ENCODE measurements at regions not wholly inside any gene's neighbourhood (a gene's known extent, or its start where the extent isn't known, plus 50 kb on each side); places are given as distances from the start of the nearest gene placed in this dataset.

DNA sequence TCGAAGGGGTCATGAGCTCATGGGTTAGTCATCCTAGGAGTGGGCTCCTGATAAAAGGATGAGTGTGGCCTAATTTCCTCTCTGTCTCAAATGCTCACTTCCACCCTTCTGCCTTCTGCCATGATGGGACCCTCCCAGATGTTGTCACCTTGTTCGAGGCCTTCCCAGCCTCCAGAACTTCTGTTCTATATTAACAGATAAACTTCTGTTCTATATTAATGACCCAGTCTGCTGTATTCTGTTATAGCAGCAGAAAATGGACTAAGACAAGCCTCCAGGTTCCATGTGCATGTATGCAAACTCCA, 583.2 kb downstream of the GLRX3 start:
- DNase-seq = no peak
- no peak for TF ChIP-seq POLR2A (IDR thresholded peaks at IDR 0.05)
- TF ChIP-seq, protein P1, sequence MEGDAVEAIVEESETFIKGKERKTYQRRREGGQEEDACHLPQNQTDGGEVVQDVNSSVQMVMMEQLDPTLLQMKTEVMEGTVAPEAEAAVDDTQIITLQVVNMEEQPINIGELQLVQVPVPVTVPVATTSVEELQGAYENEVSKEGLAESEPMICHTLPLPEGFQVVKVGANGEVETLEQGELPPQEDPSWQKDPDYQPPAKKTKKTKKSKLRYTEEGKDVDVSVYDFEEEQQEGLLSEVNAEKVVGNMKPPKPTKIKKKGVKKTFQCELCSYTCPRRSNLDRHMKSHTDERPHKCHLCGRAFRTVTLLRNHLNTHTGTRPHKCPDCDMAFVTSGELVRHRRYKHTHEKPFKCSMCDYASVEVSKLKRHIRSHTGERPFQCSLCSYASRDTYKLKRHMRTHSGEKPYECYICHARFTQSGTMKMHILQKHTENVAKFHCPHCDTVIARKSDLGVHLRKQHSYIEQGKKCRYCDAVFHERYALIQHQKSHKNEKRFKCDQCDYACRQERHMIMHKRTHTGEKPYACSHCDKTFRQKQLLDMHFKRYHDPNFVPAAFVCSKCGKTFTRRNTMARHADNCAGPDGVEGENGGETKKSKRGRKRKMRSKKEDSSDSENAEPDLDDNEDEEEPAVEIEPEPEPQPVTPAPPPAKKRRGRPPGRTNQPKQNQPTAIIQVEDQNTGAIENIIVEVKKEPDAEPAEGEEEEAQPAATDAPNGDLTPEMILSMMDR (IDR thresholded peaks at IDR 0.05) = no peak
- no peak for TF ChIP-seq EP300 (IDR thresholded peaks at IDR 0.05)
- no peak overlapping the region for H3K4me3 ChIP-seq
- no peaks in the 10 kb centered on the region for H3K4me1 ChIP-seq (ENCODE audit: insufficient read depth)
- H3K9me3 ChIP-seq = no peaks in the 10 kb centered on the region
- WGBS, 3 donors = 73 to 77% (median 76%) methylated on average over 2 of the region's 2 CpGs
- intact Hi-C loops (cut with DNase I) = no loop called here
- no peaks in the 10 kb centered on the region for H3K27me3 ChIP-seq
- no peak overlapping the region for H3K27ac ChIP-seq
- H3K36me3 ChIP-seq = no peaks in the 10 kb centered on the region

DNA sequence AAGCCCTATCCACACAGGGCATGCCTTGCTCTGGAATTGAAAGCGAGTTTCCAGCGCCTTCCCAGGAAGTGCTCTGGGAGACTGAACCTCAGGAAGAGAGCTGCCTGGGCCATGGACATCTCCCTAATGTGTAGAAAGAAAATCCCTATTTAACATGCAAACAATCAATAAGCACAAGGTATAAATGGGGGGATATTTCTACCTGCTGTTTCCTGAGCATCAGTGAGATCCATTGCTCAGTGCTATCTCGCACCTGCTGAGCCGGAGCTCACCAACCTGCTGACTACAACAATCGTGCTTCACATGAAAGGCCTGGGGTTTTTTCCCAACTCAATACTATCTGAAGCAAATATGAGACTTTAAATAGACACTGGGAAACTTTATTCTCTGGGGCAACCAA, 584.0 kb downstream of the GLRX3 start:
- Histone ChIP-seq H3K36me3 (no peaks in the 10 kb centered on the region), H3K4me3 (no peak overlapping the region), H3K27ac (no peak overlapping the region), H3K4me1 (ENCODE audit: insufficient read depth) (no peaks in the 10 kb centered on the region), H3K27me3 (no peaks in the 10 kb centered on the region), H3K9me3 (no peaks in the 10 kb centered on the region)
- no peak for DNase-seq
- TF ChIP-seq EP300 (IDR thresholded peaks at IDR 0.05) = no peak
- TF ChIP-seq, protein P1 (IDR thresholded peaks at IDR 0.05) = no peak
- TF ChIP-seq POLR2A (IDR thresholded peaks at IDR 0.05) = no peak
- 80 to 88% (median 85%) methylated on average over 5 of the region's 5 CpGs for WGBS, 3 donors
- intact Hi-C loops (cut with DNase I) = no loop called here

DNA sequence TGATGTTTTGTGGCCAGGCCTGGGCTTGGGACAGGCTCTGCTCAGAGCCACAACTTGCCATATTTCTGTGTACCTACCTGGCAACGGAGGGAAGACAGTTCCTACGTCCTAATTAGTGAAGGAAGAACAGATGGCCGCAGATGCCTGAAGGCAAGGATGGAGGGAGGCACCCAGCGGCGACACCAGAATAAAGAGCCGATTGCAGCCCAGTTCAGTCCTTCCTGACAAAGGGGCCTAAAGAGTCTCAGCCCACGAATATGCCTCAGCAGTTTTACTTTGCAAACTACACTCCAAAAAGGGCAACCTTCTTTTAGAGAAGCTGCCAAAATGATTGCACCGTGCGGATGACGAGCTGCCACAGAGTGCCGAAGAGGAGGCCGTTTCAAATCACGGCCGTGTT, 585.8 kb downstream of the GLRX3 start:
- intact Hi-C loops (cut with DNase I) = no loop called here

DNA sequence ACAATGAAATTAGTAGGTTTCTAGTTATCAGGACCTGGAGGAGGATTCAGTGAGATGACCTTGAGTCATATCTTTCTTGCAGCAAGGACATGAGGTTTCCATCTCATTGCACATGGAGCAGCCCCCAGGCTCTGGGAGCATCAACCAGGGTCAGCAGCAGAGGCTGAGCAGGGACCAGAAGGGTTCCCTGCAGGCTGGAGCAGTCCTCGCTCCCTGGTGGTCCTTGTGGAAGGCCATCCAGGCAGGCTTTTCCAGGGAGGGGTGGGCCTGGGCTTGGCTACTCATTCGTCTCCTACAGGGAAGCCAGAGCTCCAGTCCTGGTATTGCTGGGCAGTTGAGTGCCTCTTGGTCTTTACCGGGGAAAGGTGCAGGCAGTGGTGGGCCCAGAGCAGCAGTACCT, 587.5 kb downstream of the GLRX3 start:
- intact Hi-C loops (cut with DNase I) = no loop called here
- no peak overlapping the region for H3K4me3 ChIP-seq
- H3K27ac ChIP-seq = no peak overlapping the region
- no peaks in the 10 kb centered on the region for H3K36me3 ChIP-seq
- TF ChIP-seq POLR2A (IDR thresholded peaks at IDR 0.05) (no peak), EP300 (IDR thresholded peaks at IDR 0.05) (no peak)
- H3K9me3 ChIP-seq = no peaks in the 10 kb centered on the region
- DNase-seq = no peak
- H3K4me1 ChIP-seq (ENCODE audit: insufficient read depth) = no peaks in the 10 kb centered on the region
- H3K27me3 ChIP-seq = no peaks in the 10 kb centered on the region
- WGBS, 3 donors = 55 to 73% (median 57%) methylated on average over 3 of the region's 3 CpGs

More for the DNA sequence above, 585.8 kb downstream of the GLRX3 start:
- Histone ChIP-seq H3K4me1 (ENCODE audit: insufficient read depth) (no peaks in the 10 kb centered on the region), H3K4me3 (no peak overlapping the region), H3K27ac (no peak overlapping the region), H3K27me3 (no peaks in the 10 kb centered on the region), H3K36me3 (no peaks in the 10 kb centered on the region), H3K9me3 (no peaks in the 10 kb centered on the region)
- no peak for TF ChIP-seq EP300 (IDR thresholded peaks at IDR 0.05)
- no peak for TF ChIP-seq POLR2A (IDR thresholded peaks at IDR 0.05)
- TF ChIP-seq, protein P1 (IDR thresholded peaks at IDR 0.05) = no peak
- WGBS, 3 donors = 42 to 54% (median 44%) methylated on average over 14 of the region's 14 CpGs
- no peak for DNase-seq

DNA sequence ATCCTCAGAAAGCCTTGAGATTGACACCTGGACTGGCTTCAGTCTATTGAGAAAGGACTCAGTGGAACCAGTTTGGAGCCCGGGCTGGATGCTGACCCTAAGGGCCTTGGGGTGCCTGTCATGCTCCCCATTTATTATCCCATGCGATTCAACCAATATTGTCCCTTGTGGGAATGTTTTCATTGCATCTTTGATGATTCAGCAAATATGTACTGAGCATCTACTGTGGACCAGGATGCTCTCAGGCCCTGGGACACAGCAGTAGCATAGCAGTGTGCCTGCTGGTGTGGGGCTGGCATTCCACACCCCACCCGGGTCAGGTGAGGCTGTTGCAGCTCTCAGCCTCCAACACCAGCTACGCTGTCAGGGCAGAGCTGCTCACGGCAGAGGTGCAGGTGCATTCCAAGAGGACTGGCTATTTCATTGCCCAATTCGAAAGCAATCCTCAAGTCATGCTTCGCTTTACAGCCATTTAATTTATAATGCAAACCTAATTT, 586.0 kb downstream of the TCERG1L start:
- H3K9me3 ChIP-seq = no peaks in the 10 kb centered on the region
- no peaks in the 10 kb centered on the region for H3K27me3 ChIP-seq
- intact Hi-C loops (cut with DNase I) = no loop called here
- 81 to 87% (median 82%) methylated on average over 7 of the region's 7 CpGs for WGBS, 3 donors
- H3K36me3 ChIP-seq = no peaks in the 10 kb centered on the region
- H3K4me1 ChIP-seq (ENCODE audit: insufficient read depth) = no peaks in the 10 kb centered on the region
- no peak for DNase-seq
- TF ChIP-seq EP300 (IDR thresholded peaks at IDR 0.05) = no peak
- no peak for TF ChIP-seq POLR2A (IDR thresholded peaks at IDR 0.05)
- TF ChIP-seq, protein P1 (IDR thresholded peaks at IDR 0.05) = no peak
- H3K4me3 ChIP-seq = no peak overlapping the region
- no peak overlapping the region for H3K27ac ChIP-seq

Measured in ovary (tissue), 7 donors.